OCI-LY1 (cell line): ENCODE measurements at regions not wholly inside any gene's neighbourhood (a gene's known extent, or its start where the extent isn't known, plus 50 kb on each side); places are given as distances from the start of the nearest gene placed in this dataset.

Experiments used
- CTCF ChIP-seq: fragments of 200-600 bp; sonication (generic), shearing (Covaris generic); IDR thresholded peaks from 2 replicates; pipeline ENCODE4 v1.5.1; 2017; ENCODE audit warnings: mild to moderate bottlenecking, antibody characterized with exemption, low read length, moderate library complexity, mixed read lengths
- EZH2 ChIP-seq: fragments of 200-600 bp; sonication (generic), shearing (Covaris generic); IDR thresholded peaks from 2 replicates; pipeline ENCODE4 v1.8.0; 2017; ENCODE audit warnings: borderline replicate concordance, mixed run types, mild to moderate bottlenecking, antibody characterized with exemption, low read length, moderate library complexity, mixed read lengths

GRCh38 chr21:21606041-21606440 is 607.8 kb downstream of the NCAM2 start:
- TF ChIP-seq CTCF: no peak
- TF ChIP-seq EZH2: no peak
